GM06990 (cell line): ENCODE measurements at regions not wholly inside any gene's neighbourhood (a gene's known extent, or its start where the extent isn't known, plus 50 kb on each side); places are given as distances from the start of the nearest gene placed in this dataset.

Source experiments
- DNase-seq: peaks from one replicate; pipeline ENCODE4 v3.0.0-alpha.2; 2011; ENCODE audit not compliant: insufficient read length; ENCODE audit errors: extremely low read depth
- H3K27me3 ChIP-seq: replicated peaks from 2 replicates; pipeline ENCODE4 v1.6.0; 2011; ENCODE audit warnings: low read length; ENCODE audit not compliant: control insufficient read depth, insufficient read depth
- H3K36me3 ChIP-seq: 2 replicates; pipeline ENCODE4 v1.5.1; 2011; ENCODE audit warnings: low read length; ENCODE audit not compliant: control insufficient read depth, insufficient read depth
- H3K4me3 ChIP-seq: replicated peaks from 2 replicates; pipeline ENCODE4 v1.5.1; 2011; ENCODE audit warnings: low read depth, mild to moderate bottlenecking, control low read depth, low read length
- CTCF ChIP-seq: IDR thresholded peaks from 2 replicates; pipeline ENCODE4 v1.5.1; 2011; ENCODE audit warnings: low read length, control low read depth, mild to moderate bottlenecking, inconsistent platforms; ENCODE audit not compliant: insufficient read depth, poor library complexity, severe bottlenecking

DNA sequence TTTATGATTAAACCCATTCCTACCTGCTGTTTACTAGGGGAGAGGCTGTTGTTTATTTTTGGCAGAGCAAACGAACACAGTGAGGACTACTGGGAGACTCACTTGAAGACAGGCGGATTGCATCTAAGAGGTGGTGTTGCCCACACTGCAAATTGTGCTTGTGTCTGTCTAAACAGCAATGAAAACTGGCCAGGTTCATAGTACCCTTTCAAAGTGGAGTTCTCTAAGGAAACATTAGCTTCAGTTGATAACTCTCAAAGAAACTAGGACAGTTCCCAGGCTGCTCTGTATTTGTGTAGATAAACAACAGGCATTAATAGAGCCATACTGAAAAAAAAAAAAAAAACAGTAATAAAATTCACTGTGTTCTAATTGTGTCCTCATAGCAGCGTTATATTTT is 466.0 kb upstream of the RGS6 start:
- Histone ChIP-seq H3K27me3 (no peaks in the 10 kb centered on the region), H3K4me3 (no peak overlapping the region), H3K36me3 (no peaks in the 10 kb centered on the region)
- DNase-seq, result no peak
- no peak for TF ChIP-seq CTCF

DNA sequence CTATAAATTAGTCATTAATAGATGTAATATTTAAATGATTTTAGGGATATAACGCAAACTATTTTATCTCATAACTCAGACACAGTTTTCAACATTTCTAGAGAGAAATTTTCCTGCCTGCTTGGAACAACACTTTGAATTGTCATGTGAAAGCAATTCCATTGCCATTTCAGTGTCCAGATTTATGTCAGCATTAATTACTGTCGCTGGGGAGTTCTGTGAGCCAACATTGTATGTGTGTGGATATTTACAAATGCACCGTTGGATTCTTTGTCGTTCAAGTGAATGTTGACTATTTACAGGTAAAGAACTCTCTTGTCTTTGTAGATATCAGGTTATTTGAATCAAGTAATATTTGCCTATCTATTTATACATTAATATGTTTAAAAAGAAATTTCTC is 465.3 kb upstream of the RGS6 start:
- TF ChIP-seq CTCF, result no peak
- Histone ChIP-seq H3K36me3 (no peaks in the 10 kb centered on the region), H3K4me3 (no peak overlapping the region), H3K27me3 (no peaks in the 10 kb centered on the region)
- DNase-seq, result no peak

- no peak overlapping the region for H3K4me3 ChIP-seq
- DNase-seq, result no peak
- TF ChIP-seq CTCF, result no peak
Measured at GRCh38 chr14:71467361-71467811, 464.8 kb upstream of the RGS6 start.

DNA sequence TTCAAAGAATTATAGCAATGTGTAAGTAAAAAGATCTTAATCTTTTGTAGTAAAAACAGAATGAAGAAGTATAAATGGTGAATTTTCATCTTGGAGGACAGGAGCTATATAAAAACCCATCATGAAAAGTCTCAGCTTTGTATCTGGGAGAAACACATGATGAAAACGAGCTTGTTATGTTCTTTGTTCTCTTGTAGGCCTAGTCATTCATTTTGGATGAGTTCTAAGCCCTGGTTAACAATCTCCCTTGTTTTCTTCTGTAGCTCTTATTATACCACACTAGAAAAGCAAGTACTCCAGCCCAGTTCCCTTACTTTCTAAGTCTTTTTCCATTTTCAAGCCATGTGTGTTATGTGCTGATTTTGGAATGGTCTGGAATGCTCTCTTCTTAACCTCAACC is 463.5 kb upstream of the RGS6 start:
- no peak for DNase-seq
- no peak overlapping the region for H3K4me3 ChIP-seq
- no peaks in the 10 kb centered on the region for H3K36me3 ChIP-seq
- no peaks in the 10 kb centered on the region for H3K27me3 ChIP-seq
- no peak for TF ChIP-seq CTCF

More at GRCh38 chr14:71467361-71467811, 464.8 kb upstream of the RGS6 start:
- H3K27me3 ChIP-seq, result no peaks in the 10 kb centered on the region
- no peaks in the 10 kb centered on the region for H3K36me3 ChIP-seq

GRCh38 chr14:71469643-71470335 is 462.4 kb upstream of the RGS6 start:
- Histone ChIP-seq H3K4me3 (no peak overlapping the region), H3K27me3 (no peaks in the 10 kb centered on the region), H3K36me3 (no peaks in the 10 kb centered on the region)
- TF ChIP-seq CTCF, result no peak
- no peak for DNase-seq
